ENCODE measurements at regions not wholly inside any gene's neighbourhood (a gene's known extent, or its start where the extent isn't known, plus 50 kb on each side); places are given as distances from the start of the nearest gene placed in this dataset.

DNA sequence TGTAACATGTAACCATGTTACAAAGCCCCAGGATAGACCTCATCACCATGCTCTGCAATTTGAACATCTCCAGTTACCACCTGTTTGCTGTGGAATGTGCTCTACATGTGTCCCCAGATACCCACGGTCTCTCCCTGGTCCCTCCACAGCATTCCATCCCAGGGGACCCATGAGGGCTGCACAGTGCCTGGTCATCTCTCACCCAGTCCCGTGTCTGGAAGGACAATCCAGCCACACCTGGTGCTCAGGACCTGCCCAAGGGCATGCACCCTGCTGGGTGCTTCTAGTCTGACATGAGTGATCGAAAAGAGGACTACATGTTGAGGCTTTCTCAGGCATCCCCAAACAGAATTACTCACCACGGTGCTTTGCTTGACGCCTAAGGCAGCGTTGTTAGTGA is 119.6 kb upstream of the ATP10A start:
- no peak for TF ChIP-seq SIN3A (IDR thresholded peaks at IDR 0.05; ENCODE audit: borderline replicate concordance, insufficient read depth, low read length)
- no peak for TF ChIP-seq POLR2AphosphoS5 (IDR thresholded peaks at IDR 0.05; ENCODE audit: low read depth, low read length)
- TF ChIP-seq FOXP2 (optimal IDR thresholded peaks at IDR 0.05; ENCODE audit: borderline replicate concordance, extremely low read depth, extremely low read length, insufficient read depth) = no peak
- TF ChIP-seq TAF1 (IDR thresholded peaks at IDR 0.05; ENCODE audit: borderline replicate concordance, insufficient read depth, low read length) = no peak
